ENCODE measurements at regions not wholly inside any gene's neighbourhood (a gene's known extent, or its start where the extent isn't known, plus 50 kb on each side); places are given as distances from the start of the nearest gene placed in this dataset.

DNA sequence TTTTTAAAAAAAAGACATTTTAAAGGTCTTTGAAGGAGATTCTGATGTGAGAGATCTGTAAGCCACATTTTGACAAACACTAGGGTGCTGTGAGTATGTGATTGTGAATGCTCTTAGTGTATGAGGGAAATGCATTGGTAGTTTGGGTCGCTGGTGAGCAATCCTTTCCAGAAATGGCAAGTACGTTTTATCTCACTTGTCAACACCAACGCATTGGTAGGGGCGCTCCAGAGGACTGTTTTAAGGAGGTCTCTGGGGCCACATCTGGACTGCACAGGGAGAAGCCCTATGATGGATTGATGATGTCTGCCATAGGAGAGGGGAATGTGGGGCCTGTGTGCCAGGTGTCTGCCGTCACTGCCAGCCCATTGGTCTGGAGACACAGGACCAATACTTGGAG lies 522.6 kb downstream of the BNC2 start:
- DNase-seq (ENCODE audit: low read depth, low spot score) (no peak), ATAC-seq (no peak)
- Histone ChIP-seq H3K4me1 (ENCODE audit: control insufficient read depth, insufficient read depth, low read length) (no peaks in the 10 kb centered on the region), H3K27me3 (ENCODE audit: control insufficient read depth, insufficient read depth, low read length) (no peaks in the 10 kb centered on the region), H3K36me3 (ENCODE audit: control insufficient read depth, insufficient read depth, low read length) (no peaks in the 10 kb centered on the region), H3K27ac (ENCODE audit: low read length) (no peak overlapping the region), H3K9me3 (ENCODE audit: control insufficient read depth, insufficient read depth, low read depth, low read length) (no peaks in the 10 kb centered on the region), H3K4me3 (ENCODE audit: low read depth in 2 of 2, low read length in 2 of 2) (no peak overlapping the region)
- TF ChIP-seq, protein P1, sequence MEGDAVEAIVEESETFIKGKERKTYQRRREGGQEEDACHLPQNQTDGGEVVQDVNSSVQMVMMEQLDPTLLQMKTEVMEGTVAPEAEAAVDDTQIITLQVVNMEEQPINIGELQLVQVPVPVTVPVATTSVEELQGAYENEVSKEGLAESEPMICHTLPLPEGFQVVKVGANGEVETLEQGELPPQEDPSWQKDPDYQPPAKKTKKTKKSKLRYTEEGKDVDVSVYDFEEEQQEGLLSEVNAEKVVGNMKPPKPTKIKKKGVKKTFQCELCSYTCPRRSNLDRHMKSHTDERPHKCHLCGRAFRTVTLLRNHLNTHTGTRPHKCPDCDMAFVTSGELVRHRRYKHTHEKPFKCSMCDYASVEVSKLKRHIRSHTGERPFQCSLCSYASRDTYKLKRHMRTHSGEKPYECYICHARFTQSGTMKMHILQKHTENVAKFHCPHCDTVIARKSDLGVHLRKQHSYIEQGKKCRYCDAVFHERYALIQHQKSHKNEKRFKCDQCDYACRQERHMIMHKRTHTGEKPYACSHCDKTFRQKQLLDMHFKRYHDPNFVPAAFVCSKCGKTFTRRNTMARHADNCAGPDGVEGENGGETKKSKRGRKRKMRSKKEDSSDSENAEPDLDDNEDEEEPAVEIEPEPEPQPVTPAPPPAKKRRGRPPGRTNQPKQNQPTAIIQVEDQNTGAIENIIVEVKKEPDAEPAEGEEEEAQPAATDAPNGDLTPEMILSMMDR (IDR thresholded peaks at IDR 0.05): no peak
- TF ChIP-seq POLR2AphosphoS5 (IDR thresholded peaks at IDR 0.05; ENCODE audit: low read depth, low read length) (no peak), SIN3A (IDR thresholded peaks at IDR 0.05; ENCODE audit: borderline replicate concordance, insufficient read depth, low read depth, low read length) (no peak), TCF7L2 (IDR thresholded peaks at IDR 0.05; ENCODE audit: low read depth, low read length) (no peak)
- TF ChIP-seq, protein P2, sequence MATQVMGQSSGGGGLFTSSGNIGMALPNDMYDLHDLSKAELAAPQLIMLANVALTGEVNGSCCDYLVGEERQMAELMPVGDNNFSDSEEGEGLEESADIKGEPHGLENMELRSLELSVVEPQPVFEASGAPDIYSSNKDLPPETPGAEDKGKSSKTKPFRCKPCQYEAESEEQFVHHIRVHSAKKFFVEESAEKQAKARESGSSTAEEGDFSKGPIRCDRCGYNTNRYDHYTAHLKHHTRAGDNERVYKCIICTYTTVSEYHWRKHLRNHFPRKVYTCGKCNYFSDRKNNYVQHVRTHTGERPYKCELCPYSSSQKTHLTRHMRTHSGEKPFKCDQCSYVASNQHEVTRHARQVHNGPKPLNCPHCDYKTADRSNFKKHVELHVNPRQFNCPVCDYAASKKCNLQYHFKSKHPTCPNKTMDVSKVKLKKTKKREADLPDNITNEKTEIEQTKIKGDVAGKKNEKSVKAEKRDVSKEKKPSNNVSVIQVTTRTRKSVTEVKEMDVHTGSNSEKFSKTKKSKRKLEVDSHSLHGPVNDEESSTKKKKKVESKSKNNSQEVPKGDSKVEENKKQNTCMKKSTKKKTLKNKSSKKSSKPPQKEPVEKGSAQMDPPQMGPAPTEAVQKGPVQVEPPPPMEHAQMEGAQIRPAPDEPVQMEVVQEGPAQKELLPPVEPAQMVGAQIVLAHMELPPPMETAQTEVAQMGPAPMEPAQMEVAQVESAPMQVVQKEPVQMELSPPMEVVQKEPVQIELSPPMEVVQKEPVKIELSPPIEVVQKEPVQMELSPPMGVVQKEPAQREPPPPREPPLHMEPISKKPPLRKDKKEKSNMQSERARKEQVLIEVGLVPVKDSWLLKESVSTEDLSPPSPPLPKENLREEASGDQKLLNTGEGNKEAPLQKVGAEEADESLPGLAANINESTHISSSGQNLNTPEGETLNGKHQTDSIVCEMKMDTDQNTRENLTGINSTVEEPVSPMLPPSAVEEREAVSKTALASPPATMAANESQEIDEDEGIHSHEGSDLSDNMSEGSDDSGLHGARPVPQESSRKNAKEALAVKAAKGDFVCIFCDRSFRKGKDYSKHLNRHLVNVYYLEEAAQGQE (IDR thresholded peaks at IDR 0.05; ENCODE audit: insufficient read depth in 1 of 2, low read depth in 2 of 2, low read length in 1 of 2): no peak
- BruUV-seq (replicated peaks): no TSS peak
- POLR2A ChIA-PET: no interaction called here
- in situ Hi-C loops (cut with HindIII; ENCODE audit: low pct_unique_long_range_greater_than_20kb, low sequenced_read_pairs): no loop called here
- CTCF ChIA-PET: no interaction called here
- intact Hi-C loops (cut with micrococcal nuclease; ENCODE audit: unreplicated experiment): no loop called here

DNA sequence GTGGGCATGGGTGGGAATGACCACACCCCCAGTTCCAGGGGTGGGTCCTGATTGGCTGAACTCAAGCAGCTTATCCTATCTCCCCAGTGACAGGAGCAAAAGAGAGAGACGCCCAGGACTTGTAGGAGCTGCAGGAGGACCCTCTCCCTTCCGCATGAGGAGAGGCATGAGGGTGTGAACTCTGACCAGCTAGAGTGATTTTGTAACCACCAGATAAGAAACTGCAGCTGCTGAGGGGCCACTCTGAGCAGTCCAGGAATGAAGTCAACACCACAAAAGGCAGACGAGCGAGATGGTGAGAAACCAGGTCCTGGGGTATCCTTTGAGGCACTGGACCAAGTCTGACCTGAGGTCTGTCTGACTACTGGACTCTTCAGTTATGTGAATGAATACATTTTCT lies 521.9 kb downstream of the BNC2 start:
- Histone ChIP-seq H3K36me3 (ENCODE audit: control insufficient read depth, insufficient read depth, low read length) (no peaks in the 10 kb centered on the region), H3K4me3 (ENCODE audit: low read depth in 2 of 2, low read length in 2 of 2) (no peak overlapping the region), H3K4me1 (ENCODE audit: control insufficient read depth, insufficient read depth, low read length) (no peaks in the 10 kb centered on the region), H3K27ac (ENCODE audit: low read length) (no peak overlapping the region), H3K9me3 (ENCODE audit: control insufficient read depth, insufficient read depth, low read depth, low read length) (no peaks in the 10 kb centered on the region), H3K27me3 (ENCODE audit: control insufficient read depth, insufficient read depth, low read length) (no peaks in the 10 kb centered on the region)
- in situ Hi-C loops (cut with HindIII; ENCODE audit: low pct_unique_long_range_greater_than_20kb, low sequenced_read_pairs) (no loop called here), intact Hi-C loops (cut with micrococcal nuclease; ENCODE audit: unreplicated experiment) (no loop called here)
- ChIA-PET CTCF (no interaction called here), POLR2A (no interaction called here)
- ATAC-seq (no peak), DNase-seq (ENCODE audit: low read depth, low spot score) (no peak)
- BruUV-seq (replicated peaks): no TSS peak
- no peak for TF ChIP-seq SIN3A (IDR thresholded peaks at IDR 0.05; ENCODE audit: borderline replicate concordance, insufficient read depth, low read depth, low read length)
- no peak for TF ChIP-seq TCF7L2 (IDR thresholded peaks at IDR 0.05; ENCODE audit: low read depth, low read length)
- TF ChIP-seq, protein P2 (IDR thresholded peaks at IDR 0.05; ENCODE audit: insufficient read depth in 1 of 2, low read depth in 2 of 2, low read length in 1 of 2): no peak
- TF ChIP-seq, protein P1 (IDR thresholded peaks at IDR 0.05): no peak
- TF ChIP-seq POLR2AphosphoS5 (IDR thresholded peaks at IDR 0.05; ENCODE audit: low read depth, low read length): no peak
